HuH-7 (cell line): ENCODE measurements at regions not wholly inside any gene's neighbourhood (a gene's known extent, or its start where the extent isn't known, plus 50 kb on each side); places are given as distances from the start of the nearest gene placed in this dataset.
"Not testable (repeated sequence)": the region's sequence is repeated elsewhere in the genome, so short reads cannot be mapped to it uniquely, and the experiment has no call there.

Experiments
- DNase-seq: peaks from one replicate; pipeline ENCODE4 v3.0.0; 2011; ENCODE audit warnings: low spot score

GRCh38 chr3:70635301-70635700 is 322.9 kb upstream of the MDFIC2 start:
- DNase-seq, result no peak

DNA sequence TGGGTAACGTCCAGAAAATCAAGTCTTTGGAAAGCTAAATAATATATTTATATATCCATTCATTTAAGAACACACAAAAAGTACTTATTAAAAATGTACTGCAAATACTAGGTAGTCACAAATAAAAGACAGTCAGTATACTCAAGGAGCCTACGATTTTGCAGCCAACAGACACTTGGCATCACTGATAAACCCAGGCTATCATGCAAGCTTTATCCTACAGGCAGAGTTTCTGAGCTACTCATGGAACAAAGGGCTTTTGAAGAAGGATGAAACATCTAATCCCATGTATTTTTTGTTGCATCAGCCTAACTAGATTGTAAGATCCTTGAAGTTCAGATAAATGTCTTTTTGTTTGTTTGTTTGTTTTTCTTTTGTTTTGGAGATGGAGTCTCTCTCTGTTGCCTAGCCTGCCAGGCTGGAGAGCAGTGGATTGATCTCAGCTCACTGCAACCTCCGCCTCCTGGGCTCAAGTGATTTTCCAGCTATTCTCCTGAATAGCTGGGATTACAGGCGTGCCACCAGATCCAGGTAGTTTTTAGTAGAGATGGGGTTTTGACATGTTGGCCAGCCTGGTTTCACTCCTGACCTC is 319.4 kb upstream of the MDFIC2 start:
- DNase-seq, result no peak

DNA sequence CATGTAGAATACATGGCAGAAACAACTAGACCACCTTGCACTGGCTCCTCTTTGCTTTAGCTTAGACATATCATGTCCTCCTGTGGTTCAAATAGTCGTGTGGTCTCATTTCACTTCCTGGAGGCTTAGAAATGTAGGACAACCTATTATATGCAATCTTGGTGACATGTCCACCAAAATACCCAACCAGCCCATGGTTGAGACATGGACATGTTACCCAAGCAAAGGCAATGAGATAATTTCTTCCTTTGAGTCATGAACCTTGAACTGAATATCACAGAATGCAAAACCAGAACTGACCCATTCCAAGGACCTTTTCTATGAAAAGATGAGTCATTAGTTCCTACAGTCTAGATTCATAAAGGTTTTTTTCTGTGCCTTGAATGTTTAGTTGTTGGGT is 309.0 kb upstream of the MDFIC2 start:
- DNase-seq, result no peak

DNA sequence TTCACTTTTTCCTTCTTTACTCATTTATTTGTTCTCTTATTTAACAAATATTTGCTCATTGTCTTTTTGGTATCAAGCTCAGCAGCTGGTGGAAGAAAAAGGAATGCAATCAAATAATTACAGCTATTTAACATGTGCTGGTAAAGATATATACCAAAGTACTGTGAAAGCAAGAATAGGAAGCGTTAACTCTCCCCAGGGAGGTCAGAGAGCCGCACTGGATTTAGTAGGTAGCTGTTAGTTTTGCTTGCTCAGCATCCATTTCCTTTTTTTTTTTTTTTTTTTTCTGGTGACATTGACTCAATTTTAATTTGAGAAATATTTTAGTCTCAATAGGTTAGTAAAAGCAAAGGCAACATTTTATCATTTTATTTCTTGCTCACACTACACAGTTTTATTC is 308.5 kb upstream of the MDFIC2 start:
- DNase-seq, result no peak

DNA sequence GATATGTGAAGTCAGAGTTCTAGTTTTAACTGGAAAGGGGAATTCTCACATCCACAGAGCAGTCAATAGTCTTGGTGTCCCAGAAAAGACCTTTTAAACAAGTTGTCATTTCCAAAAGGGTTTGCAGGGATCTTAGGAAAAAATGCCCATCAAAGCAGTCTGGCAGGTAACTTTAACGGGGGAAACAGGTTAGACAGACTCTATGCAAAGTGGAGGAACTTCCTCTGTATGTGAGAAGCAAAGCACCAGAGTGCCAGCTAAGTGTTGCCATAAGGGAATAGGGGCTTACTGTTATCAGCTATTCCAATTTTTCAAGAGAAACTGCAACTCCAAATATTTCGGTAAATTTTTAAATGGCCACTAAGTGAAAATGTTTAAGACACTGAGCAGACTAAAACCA is 307.9 kb upstream of the MDFIC2 start:
- no peak for DNase-seq

GRCh38 chr3:70618151-70618550 is 305.7 kb upstream of the MDFIC2 start:
- DNase-seq, result no peak

DNA sequence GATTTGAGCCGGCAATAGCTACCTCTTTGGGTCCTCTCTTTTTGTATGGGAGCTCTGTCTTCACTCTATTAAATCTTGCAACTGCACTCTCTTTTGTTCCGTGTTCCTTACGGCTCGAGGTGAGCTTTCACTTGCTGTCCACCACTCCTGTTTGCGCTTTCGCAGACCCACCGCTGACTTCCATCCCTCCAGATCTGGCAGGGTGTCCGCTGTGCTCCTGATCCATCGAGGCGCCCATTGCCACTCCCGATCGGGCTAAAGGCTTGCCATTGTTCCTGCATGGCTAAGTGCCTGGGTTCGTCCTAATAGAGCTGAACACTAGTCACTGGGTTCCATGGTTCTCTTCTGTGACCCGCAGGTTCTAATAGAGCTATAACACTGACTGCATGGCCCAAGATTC is 304.9 kb upstream of the MDFIC2 start:
- DNase-seq, result not testable (repeated sequence)

DNA sequence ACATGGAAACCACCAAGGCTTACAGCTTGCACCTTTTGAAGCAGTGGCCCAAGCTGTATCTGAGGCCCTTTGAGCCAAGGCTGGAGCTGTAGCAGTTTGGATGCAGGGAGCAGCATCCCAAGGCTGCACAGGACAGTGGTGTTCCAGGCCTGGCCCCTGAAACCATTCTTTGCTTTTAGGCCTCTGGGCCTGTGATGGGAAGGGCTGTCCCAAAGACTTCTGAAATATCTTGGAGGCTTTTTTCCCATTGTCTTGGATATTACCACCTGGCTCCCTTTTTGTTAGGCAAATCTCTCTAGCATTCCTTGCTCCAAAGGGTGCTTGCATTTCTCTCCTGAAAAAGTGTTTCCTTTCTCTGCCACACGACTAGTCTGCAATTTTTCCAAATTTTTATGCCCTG is 302.8 kb upstream of the MDFIC2 start:
- no peak for DNase-seq

- no peak for DNase-seq
These were observed 301.7 kb upstream of the MDFIC2 start for GRCh38 chr3:70614111-70614510.

- DNase-seq, result no peak
These were observed 300.5 kb upstream of the MDFIC2 start for GRCh38 chr3:70612920-70613319.

DNA sequence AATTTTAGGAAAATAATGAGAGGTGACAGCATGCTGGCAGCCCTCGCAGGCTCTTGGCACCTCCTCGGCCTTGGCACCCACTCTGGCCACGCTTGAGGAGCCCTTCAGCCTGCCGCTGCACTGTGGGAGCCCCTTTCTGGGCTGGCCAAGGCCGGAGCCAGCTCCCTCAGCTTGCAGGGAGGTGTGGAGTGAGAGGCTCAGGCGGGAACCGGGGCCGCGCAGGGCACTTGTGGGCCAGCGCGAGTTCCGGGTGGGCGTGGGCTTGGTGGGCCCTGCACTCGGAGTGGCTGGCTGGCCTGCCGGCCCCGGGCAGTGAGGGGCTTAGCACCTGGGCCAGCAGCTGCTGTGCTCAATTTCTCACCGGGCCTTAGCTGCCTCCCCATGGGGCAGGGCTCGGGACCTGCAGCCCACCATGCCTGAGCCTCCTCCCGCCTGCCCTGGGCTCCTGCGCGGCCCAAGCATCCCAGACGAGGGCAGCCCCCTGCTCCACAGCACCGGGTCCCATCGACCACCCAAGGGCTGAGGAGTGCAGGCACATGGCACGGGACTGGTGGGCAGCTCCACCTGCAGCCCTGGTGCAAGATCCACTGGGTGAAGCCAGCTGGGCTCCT is 299.3 kb upstream of the MDFIC2 start:
- DNase-seq, result not testable (repeated sequence)

DNA sequence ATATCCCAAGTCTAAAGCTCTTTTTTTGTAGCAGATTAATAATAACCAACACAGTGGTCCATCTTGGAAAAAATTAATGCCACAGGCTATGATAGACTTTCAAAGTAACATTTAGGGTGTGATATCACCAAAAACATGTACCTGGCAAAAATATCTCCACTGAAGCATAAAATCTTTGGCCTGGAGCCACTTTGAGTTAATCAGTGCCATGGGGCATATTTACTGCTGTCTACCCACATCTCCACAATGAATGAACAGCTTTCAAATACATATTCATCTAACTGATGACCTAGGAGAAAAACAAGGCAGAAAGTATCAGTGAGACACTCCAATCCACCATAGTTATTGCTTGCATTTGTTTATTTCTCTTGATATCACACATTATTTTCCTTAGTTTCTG is 296.0 kb upstream of the MDFIC2 start:
- DNase-seq, result no peak

DNA sequence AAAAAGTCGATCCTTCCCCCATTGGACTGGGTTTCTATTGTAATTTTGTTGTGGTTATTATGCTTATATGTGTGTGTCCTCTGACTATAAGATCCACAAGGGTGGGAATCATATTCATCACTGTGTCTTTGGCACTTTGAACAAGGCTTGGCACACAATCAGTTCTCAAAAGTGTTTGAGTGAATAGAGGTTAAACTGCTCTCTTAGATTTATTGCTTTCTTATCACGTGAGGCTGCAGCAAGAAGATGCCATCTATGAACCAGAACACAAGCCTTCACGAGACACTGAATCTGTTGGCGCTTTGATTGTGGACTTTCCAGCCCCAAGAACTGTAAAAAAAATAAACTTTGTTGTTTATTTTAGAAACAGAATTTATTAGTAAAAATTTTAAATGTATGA is 295.0 kb upstream of the MDFIC2 start:
- no peak for DNase-seq

- no peak for DNase-seq
These were observed 293.6 kb upstream of the MDFIC2 start for GRCh38 chr3:70606018-70606417.

DNA sequence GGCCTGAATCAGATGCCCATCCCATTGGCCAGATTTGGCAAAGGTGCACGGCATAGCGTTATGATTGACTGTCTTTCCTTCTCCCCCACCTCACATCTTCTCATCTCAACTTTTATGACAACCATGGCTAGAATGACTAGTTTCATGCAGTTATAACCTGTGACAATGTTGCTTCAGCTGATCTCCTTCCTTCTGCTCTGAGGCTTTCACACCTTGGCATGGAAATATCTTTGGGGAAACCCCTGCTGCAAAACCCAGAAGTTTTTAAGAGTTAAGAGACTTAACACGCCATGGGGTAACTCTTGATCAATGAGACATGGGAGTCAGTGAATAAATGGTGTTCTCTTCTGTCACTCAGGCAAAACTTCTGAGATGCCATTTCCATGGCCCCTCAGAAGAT is 290.7 kb upstream of the MDFIC2 start:
- DNase-seq, result no peak

DNA sequence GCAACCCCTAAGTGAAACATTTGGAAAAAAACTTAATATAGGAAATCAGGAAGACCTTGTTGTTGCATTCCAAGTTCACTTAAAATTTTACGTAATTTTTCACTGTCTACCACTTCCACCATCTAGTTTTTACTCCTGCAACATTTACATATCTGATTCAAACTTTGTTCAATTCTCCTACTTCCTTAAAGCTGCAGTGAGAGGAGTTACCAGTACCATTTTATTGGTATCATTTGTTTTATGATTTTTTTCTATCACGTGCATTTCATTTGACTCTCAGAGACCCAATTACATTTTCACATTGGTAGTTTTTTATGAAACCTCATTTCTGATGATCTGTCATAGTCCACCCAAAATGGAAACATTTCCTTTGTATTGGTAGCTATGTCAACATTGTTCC is 284.9 kb upstream of the MDFIC2 start:
- DNase-seq, result no peak

DNA sequence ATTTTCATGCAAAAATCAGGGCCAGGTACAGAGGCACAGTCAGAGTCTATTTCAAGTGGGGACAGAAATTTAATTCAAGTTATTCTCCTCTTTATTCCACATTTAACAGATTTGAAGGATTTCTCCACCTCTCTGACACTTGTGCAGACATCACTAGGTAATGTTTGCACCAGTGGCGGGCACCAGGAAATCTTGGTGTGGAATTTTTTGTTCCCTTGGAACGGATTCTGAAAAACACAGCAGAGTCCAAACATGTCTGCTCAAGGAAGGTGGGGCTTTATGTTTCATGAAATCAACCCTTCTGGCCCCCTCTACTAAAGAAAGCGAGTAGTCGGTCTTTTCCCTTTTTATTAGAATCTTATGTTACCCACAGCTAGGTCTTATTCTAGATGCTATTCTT is 271.2 kb upstream of the MDFIC2 start:
- DNase-seq, result no peak

DNA sequence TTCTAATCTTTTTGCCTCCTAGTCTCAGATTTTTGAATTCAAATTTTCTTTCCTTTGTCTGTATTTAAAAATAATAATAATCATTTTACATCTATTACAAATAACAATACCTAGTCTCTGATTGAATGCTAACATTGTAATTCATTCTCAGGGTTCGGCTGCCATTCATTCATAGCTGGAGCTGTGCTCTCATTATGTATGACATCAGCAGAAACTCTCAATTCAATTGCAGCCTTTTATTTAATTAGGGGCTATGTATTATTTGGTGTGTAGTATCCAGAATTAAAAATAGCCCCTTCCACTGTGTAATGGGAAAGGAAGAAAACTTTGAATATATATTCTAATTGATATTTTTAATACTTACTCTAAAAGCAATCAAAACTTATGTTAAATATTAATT is 270.4 kb upstream of the MDFIC2 start:
- DNase-seq, result no peak

- DNase-seq, result no peak
These were observed 267.6 kb upstream of the MDFIC2 start for GRCh38 chr3:70580021-70580420.

DNA sequence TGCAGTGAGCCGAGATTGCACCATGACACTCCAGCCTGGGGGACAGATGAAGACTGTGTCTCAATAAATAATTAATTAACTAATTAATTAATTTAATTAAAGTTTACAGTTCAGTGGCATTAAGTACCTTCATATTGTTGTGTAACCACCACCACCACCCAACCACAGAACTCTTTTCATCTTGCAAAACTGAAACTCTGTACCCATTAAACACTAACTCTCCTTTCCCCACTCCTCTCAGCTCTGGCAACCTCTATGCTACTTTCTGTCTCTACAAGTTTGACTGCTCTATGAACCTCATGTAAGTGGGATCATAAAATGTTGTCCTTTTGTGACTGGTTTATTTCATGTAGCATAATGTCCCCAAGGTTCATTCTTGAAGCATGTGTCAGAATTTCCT is 259.3 kb upstream of the MDFIC2 start:
- no peak for DNase-seq

DNA sequence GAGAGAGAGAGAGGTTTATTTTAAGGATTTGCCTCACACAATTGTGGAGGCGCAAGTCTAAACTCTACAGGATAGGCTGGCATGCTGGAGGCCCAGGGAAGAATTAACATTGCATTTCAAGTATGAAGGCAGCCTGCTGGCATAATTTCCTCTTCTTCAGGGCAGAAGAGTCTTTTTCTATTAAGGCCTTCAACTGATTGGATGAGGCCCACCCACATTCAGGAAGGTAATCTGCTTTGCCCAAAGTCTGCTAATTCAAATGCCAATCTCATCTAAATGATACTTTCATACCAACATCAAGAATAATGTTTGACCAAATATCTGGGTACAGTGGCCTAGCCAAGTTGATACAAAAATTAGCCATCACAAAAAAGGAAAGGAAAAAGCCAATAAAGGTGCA is 258.1 kb upstream of the MDFIC2 start:
- no peak for DNase-seq

DNA sequence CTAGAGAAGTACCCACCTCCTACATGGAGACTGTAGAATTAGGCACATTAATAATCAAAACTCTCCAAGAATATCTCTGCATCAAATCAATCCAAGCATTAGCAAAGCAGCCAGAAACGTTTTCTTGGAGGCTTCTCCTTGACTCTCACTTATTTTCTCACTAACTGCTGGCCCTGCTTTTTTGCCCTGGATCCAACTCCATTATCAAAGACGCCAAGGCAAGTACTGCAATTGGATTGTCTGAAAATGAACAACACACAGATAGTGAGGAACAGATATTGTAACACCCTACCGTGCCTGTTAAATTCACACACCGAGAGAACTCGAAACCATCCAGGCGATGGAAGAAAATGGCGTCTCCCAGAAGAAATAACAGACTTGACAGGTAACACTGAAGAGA is 256.2 kb upstream of the MDFIC2 start:
- DNase-seq, result no peak

DNA sequence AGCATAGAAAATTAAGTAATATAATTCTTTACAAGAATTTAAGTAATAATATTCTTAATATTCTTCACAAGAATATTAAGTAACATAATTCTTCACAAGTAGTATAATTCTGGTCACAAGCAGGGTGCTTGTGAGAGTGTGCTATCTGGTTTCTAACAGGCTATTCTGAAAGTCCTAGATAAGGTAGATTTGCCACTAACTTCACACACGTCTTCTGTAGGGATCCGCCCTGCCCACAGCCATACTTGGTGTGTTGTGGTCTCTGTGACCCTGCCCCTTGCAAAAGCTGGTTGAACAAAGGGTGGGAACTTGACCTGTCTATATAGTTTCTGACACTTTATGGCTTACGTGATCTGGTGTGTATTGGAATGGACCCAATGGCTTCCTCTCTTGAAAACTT is 253.4 kb upstream of the MDFIC2 start:
- no peak for DNase-seq

- no peak for DNase-seq
These were observed 252.1 kb upstream of the MDFIC2 start for GRCh38 chr3:70564552-70564951.

DNA sequence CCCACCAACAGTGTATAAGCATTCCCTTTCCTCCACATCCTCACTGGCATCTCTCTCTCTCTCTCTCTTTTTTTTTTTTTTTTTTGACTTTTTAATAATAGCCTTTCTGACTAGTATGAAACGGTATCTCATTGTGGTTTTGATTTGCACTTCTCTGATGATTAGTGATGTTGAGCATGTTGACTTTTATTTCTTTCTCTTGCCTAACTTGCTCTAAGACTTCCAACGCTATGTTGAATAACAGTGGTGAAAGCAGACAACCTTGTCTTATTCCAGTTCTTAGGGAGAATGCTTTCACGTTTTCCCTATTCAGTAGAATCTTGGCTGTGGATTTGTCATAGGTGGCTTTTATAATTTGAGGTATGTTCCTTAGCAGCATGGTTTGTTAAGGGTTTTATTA is 249.4 kb upstream of the MDFIC2 start:
- DNase-seq, result no peak
